NCI-H1105 (cell line): ENCODE measurements at regions not wholly inside any gene's neighbourhood (a gene's known extent, or its start where the extent isn't known, plus 50 kb on each side); places are given as distances from the start of the nearest gene placed in this dataset.
A peak's percentile ranks its signal among the peaks of the same experiment; 100 is the strongest.
"Not testable (repeated sequence)": the region's sequence is repeated elsewhere in the genome, so short reads cannot be mapped to it uniquely, and the experiment has no call there.

Source experiments
- DNase-seq: peaks from one replicate; lab custom pipeline; 2025; lab: John Stamatoyannopoulos, UW

DNA sequence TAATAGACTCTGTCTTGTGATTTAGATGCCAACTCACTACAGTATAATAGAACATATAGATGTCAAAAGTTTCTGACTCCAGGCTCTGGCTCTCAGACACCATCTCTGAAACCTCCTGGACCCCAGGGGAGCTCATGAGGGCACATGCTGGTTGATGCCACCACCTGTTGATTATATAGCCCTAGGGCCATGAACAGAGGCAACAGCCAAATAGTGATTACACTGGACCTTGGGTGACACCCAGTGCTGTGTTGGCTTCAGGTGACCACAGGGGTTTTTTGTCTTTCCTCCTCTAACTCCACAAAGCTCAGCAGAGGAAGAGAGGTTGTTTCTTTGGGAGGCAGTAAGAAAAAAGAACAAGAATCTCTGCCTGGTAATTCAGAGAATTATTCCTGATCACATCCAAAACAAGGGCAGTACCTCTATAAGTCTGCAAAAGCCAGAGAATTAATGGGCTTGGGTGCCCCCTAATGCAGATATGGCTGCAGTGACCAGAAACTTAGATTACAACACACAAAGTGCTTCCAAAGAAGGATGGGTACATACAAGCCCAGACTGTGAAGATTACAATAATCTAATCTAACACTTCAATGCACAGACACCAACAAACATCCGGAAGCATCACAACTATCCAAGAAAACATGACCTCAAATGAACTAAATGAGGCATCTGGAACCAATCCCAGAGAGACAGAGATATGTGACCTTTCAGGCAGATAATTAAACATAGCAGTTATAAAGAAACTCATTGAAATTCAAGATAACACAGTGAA is 1920.6 kb downstream of the ARAP2 start:
- no peak for DNase-seq

DNA sequence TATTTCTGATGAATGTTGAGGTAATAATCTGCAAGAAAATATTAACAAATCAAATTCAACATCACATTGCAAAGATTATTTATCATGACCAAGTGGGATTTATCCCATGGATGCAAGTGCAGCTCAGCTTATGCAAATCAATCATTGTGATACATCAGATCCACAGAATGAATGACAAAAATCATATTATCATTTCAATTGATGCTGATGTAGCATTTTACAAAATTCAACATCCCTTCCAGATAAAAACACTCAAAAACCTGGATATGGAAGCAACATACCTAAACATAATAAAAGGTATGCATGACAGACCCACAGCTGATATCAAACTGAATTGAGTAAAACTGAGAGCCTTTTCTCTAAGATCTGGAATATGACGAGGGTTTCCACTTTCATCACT is 1915.4 kb downstream of the ARAP2 start:
- DNase-seq, result no peak

DNA sequence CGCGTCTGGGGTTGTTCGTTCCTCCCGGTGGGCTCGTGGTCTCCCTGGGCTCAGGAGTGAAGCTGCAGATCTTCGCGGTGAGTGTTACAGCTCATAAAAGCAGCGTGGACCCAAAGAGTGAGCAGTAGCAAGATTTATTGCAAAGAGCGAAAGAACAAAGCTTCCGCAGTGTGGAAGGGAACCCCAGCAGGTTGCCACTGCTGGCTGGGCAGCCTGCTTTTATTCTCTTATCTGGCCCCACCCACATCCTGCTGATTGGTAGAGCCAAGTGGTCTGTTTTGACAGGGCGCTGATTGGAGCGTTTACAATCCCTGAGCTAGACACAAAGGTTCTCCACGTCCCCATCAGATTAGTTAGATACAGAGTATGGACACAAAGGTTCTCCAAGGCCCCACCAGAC is 1909.2 kb downstream of the ARAP2 start:
- not testable (repeated sequence) for DNase-seq

DNA sequence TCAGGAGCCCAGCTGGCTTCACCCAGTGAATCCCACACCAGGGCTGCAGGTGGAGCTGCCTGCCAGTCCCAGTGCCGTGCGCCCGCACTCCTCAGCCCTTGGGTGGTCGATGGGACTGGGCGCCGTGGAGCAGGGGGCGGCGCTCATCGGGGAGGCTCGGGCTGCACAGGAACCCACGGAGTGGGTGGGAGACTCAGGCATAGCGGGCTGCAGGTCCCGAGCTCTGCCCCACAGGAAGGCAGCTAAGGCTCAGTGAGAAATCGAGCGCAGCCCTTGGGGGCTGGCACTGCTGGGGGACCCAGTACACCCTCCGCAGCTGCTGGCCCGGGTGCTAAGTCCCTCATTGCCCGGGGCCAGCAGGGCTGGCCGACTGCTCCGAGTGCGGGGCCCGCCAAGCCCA is 1908.8 kb downstream of the ARAP2 start:
- DNase-seq, result not testable (repeated sequence)

DNA sequence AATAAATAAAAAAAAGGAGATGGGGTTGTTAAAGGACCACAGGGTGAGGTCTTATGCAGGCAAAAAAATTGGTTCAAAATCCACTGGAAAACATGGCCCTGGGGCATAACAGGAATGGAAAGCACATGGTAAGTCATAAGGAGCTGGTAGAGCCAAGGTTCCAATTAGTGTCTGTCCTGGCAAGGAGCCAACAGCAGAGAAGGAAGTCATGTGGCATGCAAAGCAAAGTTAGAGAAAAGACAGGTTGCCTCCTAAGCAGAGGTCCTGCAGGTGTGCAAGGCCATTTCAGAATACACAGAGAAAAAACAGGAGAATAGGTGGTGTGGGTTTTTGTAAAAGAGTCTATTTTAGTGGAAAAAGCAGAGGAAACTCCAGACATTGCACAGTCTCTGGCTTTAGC is 1881.7 kb downstream of the ARAP2 start:
- DNase-seq, result no peak

DNA sequence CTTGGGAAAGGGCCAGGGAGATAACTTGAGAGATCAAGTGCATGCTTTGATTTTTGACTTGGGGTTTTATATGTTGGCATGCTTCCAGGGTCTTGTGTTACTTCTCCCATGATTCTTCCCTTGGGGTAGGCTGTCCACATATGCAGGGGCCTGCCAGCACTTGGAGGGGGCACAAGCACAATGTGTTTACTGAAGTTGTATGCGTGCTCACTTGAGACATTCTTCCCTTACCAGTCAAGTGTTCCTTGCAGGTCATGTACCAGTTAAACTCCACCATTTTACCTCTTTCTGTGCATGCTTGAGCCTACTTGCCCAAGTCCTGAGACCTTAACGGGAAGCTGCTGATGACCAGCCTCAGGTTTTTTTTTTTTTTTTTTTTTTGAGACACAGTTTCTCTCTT is 1880.5 kb downstream of the ARAP2 start:
- DNase-seq, result no peak

DNA sequence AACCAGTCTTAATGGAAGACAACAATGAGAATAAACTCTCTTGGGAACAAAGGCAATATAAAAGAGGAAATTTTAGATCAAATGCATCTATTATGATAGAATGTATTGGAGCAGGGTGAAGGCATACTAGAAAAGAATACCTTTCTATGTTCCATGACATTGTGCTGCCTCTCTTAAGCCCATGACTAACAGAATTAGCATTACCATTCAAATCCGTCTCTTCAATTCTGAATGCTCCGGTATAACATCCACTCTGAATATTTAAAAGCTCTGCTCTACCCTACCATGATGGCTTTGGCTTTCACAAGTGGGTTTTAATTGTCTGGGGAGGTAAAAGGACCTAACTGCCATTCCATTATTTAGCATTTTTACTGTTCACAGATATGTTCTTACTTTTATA is 1878.4 kb downstream of the ARAP2 start:
- no peak for DNase-seq

DNA sequence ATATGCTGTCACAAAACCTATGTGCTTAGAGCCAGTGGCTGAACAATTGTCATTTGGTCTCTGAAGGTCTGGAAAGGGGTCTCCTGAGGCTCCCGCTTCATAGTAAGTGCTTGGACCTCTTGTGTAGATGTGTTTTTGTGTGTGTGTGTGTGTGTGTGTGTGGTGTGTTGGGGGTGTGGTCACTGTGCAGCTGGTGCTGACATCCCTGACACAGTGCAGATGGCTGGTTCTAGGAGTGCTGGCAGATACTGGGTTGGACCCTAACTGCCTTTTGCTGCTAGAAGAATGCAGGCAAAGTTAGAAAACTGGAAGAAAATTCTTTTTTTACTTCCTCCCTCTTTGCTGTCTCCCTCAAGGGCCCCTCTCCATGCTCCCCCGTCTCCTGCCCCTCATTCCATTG is 1872.6 kb downstream of the ARAP2 start:
- no peak for DNase-seq

DNA sequence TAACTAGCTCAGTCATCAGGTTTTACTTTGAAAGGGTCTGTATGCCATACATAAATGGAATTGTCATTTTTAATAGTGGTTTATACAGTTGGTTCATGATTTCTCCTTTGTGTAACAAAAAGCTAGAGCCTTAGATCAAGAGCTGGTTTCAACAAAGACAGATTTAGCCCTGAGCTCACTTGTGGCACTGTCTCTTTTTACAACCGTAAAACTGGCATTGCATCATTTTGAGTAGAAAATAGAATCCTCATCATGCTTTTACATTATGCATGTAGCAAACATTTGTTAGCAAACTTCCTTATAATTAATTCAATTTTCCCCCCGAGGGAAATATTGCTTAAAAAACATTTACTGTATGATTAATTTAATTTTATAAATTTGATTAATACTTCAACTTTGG is 1871.5 kb downstream of the ARAP2 start:
- DNase-seq, result no peak

DNA sequence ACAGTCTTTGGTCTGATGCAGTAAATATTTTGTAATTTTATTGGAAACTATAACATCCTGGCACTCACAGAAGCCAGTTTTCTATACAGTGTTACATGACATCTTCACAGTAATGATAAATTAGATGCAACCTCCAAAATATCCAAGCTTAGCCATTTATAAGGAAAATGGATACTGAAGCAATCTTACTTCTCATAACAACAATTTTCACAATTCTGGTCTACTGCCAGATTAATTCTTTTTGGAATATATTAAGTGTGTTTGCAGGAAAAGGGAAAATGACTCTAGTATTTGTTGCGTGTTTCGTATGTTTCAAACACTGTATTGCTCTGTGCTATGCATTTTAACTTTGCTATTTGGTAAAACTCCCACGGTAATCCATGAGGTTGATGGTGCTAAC is 1870.9 kb downstream of the ARAP2 start:
- no peak for DNase-seq

DNA sequence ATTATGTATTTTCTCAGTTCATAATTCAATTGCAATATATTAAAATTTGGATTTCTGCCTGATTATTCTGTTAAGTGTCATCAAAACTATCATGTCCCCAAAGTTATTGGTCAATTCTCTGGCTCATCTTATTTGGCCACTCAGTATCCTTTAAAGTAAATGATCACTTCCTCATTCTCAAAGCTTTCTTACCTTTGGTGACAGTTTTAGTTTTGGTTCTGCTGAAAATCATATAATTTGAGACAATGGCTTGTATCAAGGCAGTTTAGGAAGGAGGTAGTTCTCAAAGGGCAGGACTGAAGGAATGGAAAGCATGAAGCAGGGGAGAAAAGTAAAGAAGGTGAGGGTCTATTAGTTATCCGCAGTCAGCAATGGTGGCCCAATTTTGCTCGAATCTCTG is 1832.1 kb downstream of the ARAP2 start:
- no peak for DNase-seq

DNA sequence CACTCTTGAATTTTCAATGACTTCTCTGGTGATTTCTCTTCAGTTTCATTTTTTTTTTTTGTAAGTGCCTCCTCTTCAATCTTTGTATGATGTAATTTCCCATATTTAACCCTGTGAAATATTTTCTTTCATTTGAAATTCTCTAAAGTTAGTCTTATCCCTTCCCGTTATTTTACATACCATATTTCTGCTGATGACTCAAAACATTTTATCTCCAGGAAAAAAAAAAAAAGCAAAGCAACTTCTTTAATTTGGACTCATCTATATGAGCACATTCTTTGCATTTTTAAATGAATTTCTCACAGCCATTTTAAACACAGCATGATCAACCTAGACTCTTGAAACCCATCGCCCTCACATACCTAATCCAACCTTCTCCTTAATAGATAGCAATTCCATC is 1831.4 kb downstream of the ARAP2 start:
- DNase-seq, result no peak

DNA sequence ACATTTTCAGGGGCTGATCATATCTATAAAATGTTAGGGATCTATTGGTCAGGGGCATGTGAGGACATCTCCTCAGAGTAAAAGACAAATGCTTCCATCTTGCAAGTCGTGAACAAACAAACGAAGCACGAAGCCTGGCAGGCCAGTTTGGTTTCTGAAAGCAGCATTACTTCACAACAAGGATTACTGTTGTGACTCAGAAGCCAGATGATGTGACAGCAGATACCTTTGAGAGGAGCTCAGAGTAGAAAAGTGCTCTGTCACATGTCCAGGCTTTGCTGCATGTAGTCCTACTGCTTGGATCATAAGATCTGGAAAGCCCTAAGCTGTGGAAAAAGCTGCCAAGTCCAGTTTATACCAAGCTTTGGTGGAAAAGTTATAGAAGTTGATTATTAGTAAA is 1827.2 kb downstream of the ARAP2 start:
- no peak for DNase-seq

DNA sequence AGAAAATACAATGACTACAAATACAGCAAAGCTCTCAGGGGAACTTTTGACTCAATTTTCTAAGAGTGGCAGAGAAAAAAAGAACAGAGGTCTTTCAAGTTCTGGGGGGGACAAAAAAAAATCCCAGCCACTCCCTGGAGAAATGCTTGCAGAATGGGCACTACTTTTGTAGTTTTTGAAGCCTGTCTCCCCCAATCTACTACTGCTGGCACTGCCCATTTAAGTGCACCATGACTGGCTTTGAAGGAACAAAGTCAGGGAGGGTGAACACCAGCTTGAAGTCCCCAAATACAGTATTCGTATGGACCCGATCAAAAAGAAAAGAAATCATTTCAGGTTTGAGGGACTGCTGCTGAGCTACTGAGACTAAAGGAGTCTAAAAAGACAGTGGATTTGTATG is 1824.4 kb downstream of the ARAP2 start:
- no peak for DNase-seq

DNA sequence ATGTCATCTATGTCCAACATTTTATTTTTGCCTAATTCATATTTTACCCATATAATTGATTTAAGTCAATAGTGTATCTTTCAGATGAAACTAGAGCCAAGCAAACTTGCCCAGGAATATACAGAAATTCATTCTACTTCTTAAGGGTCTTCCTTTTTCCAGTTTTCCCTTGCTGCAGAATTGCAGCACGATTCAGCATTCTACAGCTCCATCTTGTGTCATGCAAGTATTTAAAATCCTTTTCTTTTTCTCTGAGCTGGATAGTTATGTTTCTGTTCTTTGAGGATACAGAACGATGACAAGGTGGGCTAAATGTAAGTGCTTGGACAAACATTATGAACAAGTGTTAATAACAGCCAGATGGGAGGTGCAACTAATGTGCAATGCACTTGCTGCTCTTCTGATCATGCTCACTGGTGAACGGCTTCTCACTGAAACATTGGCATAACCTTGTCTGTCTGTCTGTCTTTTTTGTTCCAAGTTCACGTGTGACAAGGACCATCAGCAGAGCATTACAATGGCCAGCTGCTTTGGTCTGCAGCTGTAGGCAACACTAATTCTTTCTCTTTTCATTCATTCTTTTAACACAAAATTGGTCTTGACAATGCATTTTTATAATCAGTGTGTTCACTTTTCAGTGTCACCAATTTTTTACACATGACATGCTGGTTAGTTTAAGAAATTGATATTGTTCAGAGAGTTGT is 1821.7 kb downstream of the ARAP2 start:
- no peak for DNase-seq

DNA sequence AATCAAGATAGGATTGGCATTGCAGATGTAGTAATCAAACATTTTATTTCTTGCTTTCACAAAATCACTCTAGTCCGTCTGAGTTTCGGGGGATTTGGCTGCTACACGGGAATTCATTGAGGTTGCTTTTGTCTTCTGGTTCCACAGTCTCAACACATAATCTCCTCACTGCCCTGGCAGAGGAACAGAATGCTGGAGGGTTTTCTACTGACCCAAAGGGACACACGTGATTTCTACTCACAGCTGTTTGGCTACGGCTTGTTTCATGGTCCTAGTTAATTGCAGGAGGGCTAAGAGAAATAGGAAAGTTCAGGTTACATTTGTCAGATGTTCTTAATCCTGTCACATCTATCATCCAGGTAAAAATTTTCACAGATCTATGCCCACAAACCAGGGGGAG is 1811.6 kb downstream of the ARAP2 start:
- no peak for DNase-seq

DNA sequence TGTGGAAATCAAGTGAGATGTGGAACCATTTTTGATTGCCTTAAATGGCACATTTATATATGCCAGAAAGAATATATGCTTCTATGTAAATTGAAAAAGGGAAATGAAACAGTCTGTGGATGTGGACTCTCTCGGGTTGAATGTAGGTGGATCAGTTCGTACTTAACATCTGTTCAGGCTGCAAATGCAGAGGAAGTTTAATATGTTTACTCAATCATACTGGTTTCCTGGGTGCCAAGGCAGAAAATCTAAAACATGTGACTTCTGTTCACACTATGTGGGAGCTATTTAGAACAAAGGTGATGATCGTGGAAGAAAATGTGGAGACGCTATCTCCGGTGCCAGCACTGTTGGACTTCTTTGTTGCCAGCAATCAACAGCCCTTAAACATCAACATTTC is 1809.9 kb downstream of the ARAP2 start:
- not testable (repeated sequence) for DNase-seq

DNA sequence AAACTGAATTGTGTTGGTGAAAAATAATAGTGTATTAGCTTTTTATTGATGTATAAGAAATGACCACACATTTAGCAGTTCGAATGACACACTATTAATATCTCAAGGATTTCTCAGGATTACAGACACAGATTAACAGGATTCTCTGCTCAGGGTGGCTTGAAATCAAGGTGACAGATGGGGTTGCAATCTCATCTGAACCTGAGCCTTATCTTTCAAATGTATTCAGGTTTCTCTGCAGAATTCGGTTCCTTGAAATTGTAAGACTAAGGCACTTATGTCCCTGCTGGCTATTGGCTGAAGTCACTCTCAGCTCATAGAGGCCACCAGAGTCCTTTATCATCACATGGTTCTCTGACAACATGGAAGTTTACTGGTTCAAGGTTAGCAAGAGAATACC is 1780.1 kb downstream of the ARAP2 start:
- DNase-seq, result no peak

DNA sequence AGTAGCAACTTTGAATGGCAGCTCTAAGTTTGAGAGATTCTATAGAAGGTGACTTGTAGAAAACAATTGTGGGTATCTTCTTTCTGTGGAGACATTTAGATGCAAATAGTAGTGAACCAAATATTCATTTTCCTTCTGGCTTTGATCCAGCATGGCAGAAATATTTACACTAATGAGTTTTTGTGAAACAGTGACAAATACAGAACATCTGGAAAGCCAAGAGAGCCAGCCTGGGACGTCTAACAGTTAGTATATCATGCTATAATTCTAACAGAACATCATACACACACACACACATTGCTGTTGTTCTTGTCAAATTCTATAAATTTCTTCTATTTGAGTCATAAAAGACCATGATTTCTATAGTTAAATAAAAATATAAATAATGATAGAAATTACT is 1777.9 kb downstream of the ARAP2 start:
- no peak for DNase-seq

DNA sequence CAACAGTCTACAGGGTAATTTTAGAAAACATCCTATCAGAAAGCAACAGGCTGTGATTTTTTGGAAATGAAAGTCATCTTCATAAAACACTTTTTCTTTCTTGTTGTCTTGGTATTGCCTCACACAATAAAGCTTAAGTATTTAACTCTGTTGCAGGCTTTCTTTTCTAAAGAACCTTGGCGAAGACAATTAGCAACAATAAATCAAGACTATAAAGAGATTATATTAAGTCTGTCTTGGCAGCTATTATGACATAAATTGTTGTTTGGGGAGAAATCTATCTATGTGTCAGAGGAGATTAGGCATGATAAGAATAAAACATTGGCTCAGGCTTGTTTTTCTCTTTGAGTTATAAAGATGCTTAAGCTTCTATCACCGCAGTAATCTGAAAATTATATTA is 1774.8 kb downstream of the ARAP2 start:
- no peak for DNase-seq

DNA sequence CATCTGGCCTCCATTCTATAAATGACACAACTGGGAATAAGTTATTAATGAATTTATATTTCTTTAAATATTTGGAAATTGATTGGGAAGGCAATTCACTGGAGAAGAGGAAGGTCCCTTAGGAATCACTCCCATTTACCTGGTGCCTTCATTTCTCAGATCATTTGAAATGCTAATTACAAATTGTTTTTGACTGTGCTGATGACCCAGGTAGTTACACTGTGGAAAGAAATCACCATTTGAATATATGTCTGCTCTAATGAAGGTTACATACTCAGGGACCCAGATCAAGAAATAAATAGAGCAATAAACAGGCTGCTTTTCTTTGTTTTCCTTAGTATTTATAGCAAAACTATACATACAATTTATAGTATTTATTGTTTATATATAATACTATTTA is 1759.1 kb downstream of the ARAP2 start:
- no peak for DNase-seq

DNA sequence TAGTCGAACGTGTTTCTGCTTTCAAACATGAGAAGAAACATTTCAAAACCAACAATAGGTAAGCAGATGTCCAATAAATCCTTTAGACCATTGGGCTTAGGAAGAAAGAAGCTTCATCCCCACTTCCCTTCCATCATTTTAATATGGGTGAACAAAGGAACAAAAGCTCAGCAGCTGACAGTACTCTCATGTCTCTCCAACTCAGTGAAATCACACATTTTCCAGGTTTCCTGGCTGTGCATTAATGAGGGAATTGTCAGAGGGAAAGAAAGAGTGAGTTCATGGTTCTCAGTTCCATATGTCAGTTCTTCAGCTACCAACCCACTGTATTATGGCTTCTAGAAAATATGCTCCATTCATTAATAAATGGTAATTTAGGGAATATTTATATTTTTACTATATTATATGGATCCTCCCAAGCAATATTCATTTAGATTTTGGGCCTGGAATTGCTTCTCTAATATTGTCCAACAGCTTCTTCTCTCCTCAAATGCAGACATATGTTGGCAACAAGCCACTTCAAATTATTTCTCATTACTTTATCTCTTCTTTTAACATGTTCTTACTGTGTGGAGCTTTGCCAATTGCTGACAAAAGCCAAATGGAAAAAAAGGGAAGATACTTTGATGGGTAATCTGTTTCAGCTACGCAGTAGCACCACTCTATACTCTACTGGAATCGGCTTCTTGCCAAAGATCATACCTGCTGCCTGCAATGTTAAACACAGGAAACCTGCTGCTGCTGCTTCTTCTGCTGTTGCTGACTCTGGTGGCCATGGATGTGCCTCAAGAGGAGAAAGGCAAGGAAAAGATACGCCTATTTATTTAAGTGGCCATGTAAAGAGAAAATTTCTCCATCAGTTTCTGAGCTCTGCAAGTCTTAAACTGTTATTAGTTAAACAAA is 1757.6 kb downstream of the ARAP2 start:
- DNase-seq, result peak; percentile 38

DNA sequence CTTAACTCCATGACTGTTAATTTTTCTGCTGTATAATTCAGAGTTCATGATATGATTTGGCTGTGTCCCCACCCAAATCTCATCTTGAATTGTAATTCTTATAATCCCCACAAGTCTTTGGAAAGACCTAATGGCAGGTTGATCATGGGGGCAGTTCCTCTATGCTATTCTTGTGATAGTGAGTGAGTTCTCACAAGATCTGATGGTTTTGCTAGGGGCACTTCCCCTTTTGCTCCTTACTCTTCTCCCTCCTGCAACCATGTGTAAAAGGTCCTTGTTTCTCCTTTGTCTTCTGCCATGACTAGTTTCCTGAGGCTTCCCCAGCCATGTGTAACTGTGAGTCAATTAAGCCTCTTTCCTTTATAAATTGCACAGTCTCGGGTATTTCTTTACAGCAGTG is 1751.9 kb downstream of the ARAP2 start:
- no peak for DNase-seq
